ENCODE measurements at regions not wholly inside any gene's neighbourhood (a gene's known extent, or its start where the extent isn't known, plus 50 kb on each side); places are given as distances from the start of the nearest gene placed in this dataset.

DNA sequence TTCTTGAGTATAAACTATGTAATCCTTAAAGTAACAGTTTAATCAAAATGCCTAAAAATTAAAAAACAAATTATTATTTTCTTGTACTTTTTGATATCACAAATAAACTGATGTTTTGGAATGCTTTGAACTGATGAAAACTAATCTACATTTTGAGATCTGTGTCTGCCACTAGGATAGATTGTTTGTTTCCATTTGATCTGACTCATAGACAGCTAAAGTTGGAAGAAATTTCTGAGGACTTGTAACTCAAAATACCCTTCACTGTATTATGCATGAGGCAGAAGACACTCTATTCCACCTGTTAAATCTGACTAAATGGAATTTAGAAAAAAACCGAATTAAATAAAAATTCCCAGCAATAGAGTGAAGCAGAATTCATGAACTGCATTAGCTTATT is 1400.0 kb upstream of the FLRT2 start:
- Mint-ChIP-seq H3K27ac (no peak overlapping the region), H3K4me1 (no peaks in the 10 kb centered on the region), H3K36me3 (ENCODE audit: low read depth) (peaks cover 3% of the 10 kb centered on the region; the same call in 1 of the 3 replicates), H3K4me3 (no peak overlapping the region), H3K27me3 (ENCODE audit: insufficient read depth, low read depth, poor library complexity) (no peaks in the 10 kb centered on the region), H3K9me3 (peaks cover 5% of the 10 kb centered on the region; the same call in 2 of the 3 replicates)
- no peaks in the 10 kb centered on the region for H3K36me3 ChIP-seq (ENCODE audit: insufficient read depth)
- H3K79me2 ChIP-seq (replicated peaks; ENCODE audit: insufficient read depth): no peaks in the 10 kb centered on the region
- H2AFZ ChIP-seq: no peak overlapping the region
- no peaks in the 10 kb centered on the region for H3K27me3 ChIP-seq (ENCODE audit: insufficient read depth)
- no peaks in the 10 kb centered on the region for H3K9me2 ChIP-seq (ENCODE audit: insufficient read depth)
- ATAC-seq (no peak), DNase-seq (ENCODE audit: low spot score) (no peak)
- no peak overlapping the region for H3K4me3 ChIP-seq
- H3K4me2 ChIP-seq: no peak overlapping the region
- no peaks in the 10 kb centered on the region for H3F3A ChIP-seq (replicated peaks; ENCODE audit: low read depth)
- no peaks in the 10 kb centered on the region for H4K20me1 ChIP-seq (replicated peaks; ENCODE audit: insufficient read depth)
- no peaks in the 10 kb centered on the region for H3K4me1 ChIP-seq (ENCODE audit: insufficient read depth)
- no peak for TF ChIP-seq EZH2phosphoT487 (IDR thresholded peaks at IDR 0.05; ENCODE audit: unreplicated experiment)
- TF ChIP-seq EZH2 (IDR thresholded peaks at IDR 0.05; ENCODE audit: low read depth, unreplicated experiment): no peak
- TF ChIP-seq ZNF331 (CRISPR knock-in tag; IDR thresholded peaks at IDR 0.05; ENCODE audit: low read depth): no peak
- TF ChIP-seq CTCF (conservative IDR thresholded peaks at IDR 0.05; ENCODE audit: low read depth in 2 of 2): no peak
- TF ChIP-seq ZNF114 (CRISPR knock-in tag; IDR thresholded peaks at IDR 0.05): no peak
- TF ChIP-seq, protein P1, sequence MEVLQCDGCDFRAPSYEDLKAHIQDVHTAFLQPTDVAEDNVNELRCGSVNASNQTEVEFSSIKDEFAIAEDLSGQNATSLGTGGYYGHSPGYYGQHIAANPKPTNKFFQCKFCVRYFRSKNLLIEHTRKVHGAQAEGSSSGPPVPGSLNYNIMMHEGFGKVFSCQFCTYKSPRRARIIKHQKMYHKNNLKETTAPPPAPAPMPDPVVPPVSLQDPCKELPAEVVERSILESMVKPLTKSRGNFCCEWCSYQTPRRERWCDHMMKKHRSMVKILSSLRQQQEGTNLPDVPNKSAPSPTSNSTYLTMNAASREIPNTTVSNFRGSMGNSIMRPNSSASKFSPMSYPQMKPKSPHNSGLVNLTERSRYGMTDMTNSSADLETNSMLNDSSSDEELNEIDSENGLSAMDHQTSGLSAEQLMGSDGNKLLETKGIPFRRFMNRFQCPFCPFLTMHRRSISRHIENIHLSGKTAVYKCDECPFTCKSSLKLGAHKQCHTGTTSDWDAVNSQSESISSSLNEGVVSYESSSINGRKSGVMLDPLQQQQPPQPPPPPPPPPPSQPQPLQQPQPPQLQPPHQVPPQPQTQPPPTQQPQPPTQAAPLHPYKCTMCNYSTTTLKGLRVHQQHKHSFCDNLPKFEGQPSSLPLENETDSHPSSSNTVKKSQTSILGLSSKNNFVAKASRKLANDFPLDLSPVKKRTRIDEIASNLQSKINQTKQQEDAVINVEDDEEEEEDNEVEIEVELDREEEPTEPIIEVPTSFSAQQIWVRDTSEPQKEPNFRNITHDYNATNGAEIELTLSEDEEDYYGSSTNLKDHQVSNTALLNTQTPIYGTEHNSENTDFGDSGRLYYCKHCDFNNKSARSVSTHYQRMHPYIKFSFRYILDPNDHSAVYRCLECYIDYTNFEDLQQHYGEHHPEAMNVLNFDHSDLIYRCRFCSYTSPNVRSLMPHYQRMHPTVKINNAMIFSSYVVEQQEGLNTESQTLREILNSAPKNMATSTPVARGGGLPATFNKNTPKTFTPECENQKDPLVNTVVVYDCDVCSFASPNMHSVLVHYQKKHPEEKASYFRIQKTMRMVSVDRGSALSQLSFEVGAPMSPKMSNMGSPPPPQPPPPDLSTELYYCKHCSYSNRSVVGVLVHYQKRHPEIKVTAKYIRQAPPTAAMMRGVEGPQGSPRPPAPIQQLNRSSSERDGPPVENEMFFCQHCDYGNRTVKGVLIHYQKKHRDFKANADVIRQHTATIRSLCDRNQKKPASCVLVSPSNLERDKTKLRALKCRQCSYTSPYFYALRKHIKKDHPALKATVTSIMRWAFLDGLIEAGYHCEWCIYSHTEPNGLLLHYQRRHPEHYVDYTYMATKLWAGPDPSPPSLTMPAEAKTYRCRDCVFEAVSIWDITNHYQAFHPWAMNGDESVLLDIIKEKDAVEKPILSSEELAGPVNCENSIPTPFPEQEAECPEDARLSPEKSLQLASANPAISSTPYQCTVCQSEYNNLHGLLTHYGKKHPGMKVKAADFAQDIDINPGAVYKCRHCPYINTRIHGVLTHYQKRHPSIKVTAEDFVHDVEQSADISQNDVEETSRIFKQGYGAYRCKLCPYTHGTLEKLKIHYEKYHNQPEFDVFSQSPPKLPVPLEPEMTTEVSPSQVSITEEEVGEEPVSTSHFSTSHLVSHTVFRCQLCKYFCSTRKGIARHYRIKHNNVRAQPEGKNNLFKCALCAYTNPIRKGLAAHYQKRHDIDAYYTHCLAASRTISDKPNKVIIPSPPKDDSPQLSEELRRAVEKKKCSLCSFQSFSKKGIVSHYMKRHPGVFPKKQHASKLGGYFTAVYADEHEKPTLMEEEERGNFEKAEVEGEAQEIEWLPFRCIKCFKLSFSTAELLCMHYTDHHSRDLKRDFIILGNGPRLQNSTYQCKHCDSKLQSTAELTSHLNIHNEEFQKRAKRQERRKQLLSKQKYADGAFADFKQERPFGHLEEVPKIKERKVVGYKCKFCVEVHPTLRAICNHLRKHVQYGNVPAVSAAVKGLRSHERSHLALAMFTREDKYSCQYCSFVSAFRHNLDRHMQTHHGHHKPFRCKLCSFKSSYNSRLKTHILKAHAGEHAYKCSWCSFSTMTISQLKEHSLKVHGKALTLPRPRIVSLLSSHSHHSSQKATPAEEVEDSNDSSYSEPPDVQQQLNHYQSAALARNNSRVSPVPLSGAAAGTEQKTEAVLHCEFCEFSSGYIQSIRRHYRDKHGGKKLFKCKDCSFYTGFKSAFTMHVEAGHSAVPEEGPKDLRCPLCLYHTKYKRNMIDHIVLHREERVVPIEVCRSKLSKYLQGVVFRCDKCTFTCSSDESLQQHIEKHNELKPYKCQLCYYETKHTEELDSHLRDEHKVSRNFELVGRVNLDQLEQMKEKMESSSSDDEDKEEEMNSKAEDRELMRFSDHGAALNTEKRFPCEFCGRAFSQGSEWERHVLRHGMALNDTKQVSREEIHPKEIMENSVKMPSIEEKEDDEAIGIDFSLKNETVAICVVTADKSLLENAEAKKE (CRISPR knock-in tag; IDR thresholded peaks at IDR 0.05): no peak
- TF ChIP-seq, protein P2, sequence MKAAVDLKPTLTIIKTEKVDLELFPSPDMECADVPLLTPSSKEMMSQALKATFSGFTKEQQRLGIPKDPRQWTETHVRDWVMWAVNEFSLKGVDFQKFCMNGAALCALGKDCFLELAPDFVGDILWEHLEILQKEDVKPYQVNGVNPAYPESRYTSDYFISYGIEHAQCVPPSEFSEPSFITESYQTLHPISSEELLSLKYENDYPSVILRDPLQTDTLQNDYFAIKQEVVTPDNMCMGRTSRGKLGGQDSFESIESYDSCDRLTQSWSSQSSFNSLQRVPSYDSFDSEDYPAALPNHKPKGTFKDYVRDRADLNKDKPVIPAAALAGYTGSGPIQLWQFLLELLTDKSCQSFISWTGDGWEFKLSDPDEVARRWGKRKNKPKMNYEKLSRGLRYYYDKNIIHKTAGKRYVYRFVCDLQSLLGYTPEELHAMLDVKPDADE (IDR thresholded peaks at IDR 0.05): no peak
- TF ChIP-seq JUNB (IDR thresholded peaks at IDR 0.05; ENCODE audit: unreplicated experiment): no peak
- TF ChIP-seq CREB1 (CRISPR knock-in tag; IDR thresholded peaks at IDR 0.05; ENCODE audit: low read depth): no peak
- TF ChIP-seq STAT1 (IDR thresholded peaks at IDR 0.05; ENCODE audit: unreplicated experiment): no peak
- TF ChIP-seq, protein P3, sequence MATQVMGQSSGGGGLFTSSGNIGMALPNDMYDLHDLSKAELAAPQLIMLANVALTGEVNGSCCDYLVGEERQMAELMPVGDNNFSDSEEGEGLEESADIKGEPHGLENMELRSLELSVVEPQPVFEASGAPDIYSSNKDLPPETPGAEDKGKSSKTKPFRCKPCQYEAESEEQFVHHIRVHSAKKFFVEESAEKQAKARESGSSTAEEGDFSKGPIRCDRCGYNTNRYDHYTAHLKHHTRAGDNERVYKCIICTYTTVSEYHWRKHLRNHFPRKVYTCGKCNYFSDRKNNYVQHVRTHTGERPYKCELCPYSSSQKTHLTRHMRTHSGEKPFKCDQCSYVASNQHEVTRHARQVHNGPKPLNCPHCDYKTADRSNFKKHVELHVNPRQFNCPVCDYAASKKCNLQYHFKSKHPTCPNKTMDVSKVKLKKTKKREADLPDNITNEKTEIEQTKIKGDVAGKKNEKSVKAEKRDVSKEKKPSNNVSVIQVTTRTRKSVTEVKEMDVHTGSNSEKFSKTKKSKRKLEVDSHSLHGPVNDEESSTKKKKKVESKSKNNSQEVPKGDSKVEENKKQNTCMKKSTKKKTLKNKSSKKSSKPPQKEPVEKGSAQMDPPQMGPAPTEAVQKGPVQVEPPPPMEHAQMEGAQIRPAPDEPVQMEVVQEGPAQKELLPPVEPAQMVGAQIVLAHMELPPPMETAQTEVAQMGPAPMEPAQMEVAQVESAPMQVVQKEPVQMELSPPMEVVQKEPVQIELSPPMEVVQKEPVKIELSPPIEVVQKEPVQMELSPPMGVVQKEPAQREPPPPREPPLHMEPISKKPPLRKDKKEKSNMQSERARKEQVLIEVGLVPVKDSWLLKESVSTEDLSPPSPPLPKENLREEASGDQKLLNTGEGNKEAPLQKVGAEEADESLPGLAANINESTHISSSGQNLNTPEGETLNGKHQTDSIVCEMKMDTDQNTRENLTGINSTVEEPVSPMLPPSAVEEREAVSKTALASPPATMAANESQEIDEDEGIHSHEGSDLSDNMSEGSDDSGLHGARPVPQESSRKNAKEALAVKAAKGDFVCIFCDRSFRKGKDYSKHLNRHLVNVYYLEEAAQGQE (IDR thresholded peaks at IDR 0.05; ENCODE audit: unreplicated experiment): no peak
- TF ChIP-seq POLR2AphosphoS5 (IDR thresholded peaks at IDR 0.05; ENCODE audit: low read depth): no peak
- no peak for TF ChIP-seq NANOG (IDR thresholded peaks at IDR 0.05; ENCODE audit: borderline replicate concordance)
- H3K27ac ChIP-seq (ENCODE audit: low read depth): no peak overlapping the region

Data from GM23338 (cell line).